OCI-LY1 (cell line): ENCODE measurements at regions not wholly inside any gene's neighbourhood (a gene's known extent, or its start where the extent isn't known, plus 50 kb on each side); places are given as distances from the start of the nearest gene placed in this dataset.

ENCODE experiments used
- H2AFZ ChIP-seq: fragments of 200-600 bp; sonication (generic), shearing (Covaris generic); 2 replicates; pipeline ENCODE4 v1.6.0; 2014; ENCODE audit warnings: antibody characterized with exemption, mild to moderate bottlenecking, low read length
- H3F3A ChIP-seq: fragments of 200-600 bp; sonication (generic), shearing (Covaris generic); 2 replicates; pipeline ENCODE4 v1.6.0; 2014; ENCODE audit warnings: mild to moderate bottlenecking, antibody characterized with exemption, low read length, moderate library complexity; ENCODE audit not compliant: insufficient read depth
- H3K27ac ChIP-seq: fragments of 200-600 bp; sonication (generic); 2 replicates; pipeline ENCODE4 v1.5.1; 2014; ENCODE audit warnings: low read length, mixed run types, mild to moderate bottlenecking, low read depth; ENCODE audit not compliant: poor library complexity, severe bottlenecking
- H3K27me3 ChIP-seq: fragments of 200-600 bp; sonication (generic); 2 replicates; pipeline ENCODE4 v1.6.0; 2014; ENCODE audit warnings: antibody characterized with exemption, mild to moderate bottlenecking, low read length, moderate library complexity; ENCODE audit not compliant: insufficient read depth
- H3K36me3 ChIP-seq: fragments of 200-600 bp; sonication (generic); 2 replicates; pipeline ENCODE4 v1.6.1; 2014; ENCODE audit warnings: mild to moderate bottlenecking, antibody characterized with exemption, low read length, moderate library complexity, mixed read lengths; ENCODE audit not compliant: insufficient read depth
- H3K4me1 ChIP-seq: fragments of 200-600 bp; sonication (generic); 2 replicates; pipeline ENCODE4 v1.5.1; 2014; ENCODE audit warnings: mild to moderate bottlenecking, low read length, moderate library complexity; ENCODE audit not compliant: insufficient read depth, severe bottlenecking
- H3K4me2 ChIP-seq: fragments of 200-600 bp; sonication (generic), shearing (Covaris generic); 2 replicates; pipeline ENCODE4 v1.6.1; 2014; ENCODE audit warnings: low read length
- H3K4me3 ChIP-seq: fragments of 200-600 bp; sonication (generic); 2 replicates; pipeline ENCODE4 v1.5.1; 2014; ENCODE audit warnings: low read length, low read depth, mild to moderate bottlenecking, mixed read lengths; ENCODE audit not compliant: poor library complexity, severe bottlenecking
- H3K79me2 ChIP-seq: fragments of 200-600 bp; shearing (Covaris generic); 2 replicates; pipeline ENCODE4 v1.6.1; 2016; ENCODE audit warnings: mixed run types, low read length, mixed read lengths; ENCODE audit not compliant: insufficient read depth
- H3K9ac ChIP-seq: fragments of 200-600 bp; sonication (generic), shearing (Covaris generic); 2 replicates; pipeline ENCODE4 v1.6.1; 2014; ENCODE audit warnings: mild to moderate bottlenecking, low read length, mixed read lengths
- H3K9me2 ChIP-seq: fragments of 200-600 bp; sonication (generic), shearing (Covaris generic); 2 replicates; pipeline ENCODE4 v1.6.1; 2014; ENCODE audit warnings: low read depth, mild to moderate bottlenecking, low read length, mixed read lengths
- H3K9me3 ChIP-seq: fragments of 200-600 bp; shearing (Covaris generic); 2 replicates; pipeline ENCODE4 v1.6.1; 2014; ENCODE audit warnings: low read length, mixed read lengths
- H4K20me1 ChIP-seq: fragments of 200-600 bp; sonication (generic), shearing (Covaris generic); 2 replicates; pipeline ENCODE4 v1.6.0; 2016; ENCODE audit warnings: mild to moderate bottlenecking, low read length; ENCODE audit not compliant: insufficient read depth
- EZH2 ChIP-seq: fragments of 200-600 bp; sonication (generic), shearing (Covaris generic); IDR thresholded peaks from 2 replicates; pipeline ENCODE4 v1.8.0; 2017; ENCODE audit warnings: borderline replicate concordance, mixed run types, mild to moderate bottlenecking, antibody characterized with exemption, low read length, moderate library complexity, mixed read lengths
- TF ChIP-seq, protein P1 (sequence below): fragments of 200-600 bp; sonication (generic), shearing (Covaris generic); IDR thresholded peaks from 2 replicates; pipeline ENCODE4 v1.5.1; 2017; ENCODE audit warnings: mild to moderate bottlenecking, antibody characterized with exemption, low read length, moderate library complexity, mixed read lengths

GRCh38 chr2:41079011-41079410, 627.1 kb upstream of the SLC8A1 start:
- no peaks in the 10 kb centered on the region for H3K27me3 ChIP-seq
- H3K27ac ChIP-seq: no peak overlapping the region
- no peak overlapping the region for H2AFZ ChIP-seq
- TF ChIP-seq EZH2: no peak
- TF ChIP-seq, protein P1, sequence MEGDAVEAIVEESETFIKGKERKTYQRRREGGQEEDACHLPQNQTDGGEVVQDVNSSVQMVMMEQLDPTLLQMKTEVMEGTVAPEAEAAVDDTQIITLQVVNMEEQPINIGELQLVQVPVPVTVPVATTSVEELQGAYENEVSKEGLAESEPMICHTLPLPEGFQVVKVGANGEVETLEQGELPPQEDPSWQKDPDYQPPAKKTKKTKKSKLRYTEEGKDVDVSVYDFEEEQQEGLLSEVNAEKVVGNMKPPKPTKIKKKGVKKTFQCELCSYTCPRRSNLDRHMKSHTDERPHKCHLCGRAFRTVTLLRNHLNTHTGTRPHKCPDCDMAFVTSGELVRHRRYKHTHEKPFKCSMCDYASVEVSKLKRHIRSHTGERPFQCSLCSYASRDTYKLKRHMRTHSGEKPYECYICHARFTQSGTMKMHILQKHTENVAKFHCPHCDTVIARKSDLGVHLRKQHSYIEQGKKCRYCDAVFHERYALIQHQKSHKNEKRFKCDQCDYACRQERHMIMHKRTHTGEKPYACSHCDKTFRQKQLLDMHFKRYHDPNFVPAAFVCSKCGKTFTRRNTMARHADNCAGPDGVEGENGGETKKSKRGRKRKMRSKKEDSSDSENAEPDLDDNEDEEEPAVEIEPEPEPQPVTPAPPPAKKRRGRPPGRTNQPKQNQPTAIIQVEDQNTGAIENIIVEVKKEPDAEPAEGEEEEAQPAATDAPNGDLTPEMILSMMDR: no peak
- H3K36me3 ChIP-seq: no peaks in the 10 kb centered on the region
- H3K9me3 ChIP-seq: no peaks in the 10 kb centered on the region
- H3K9ac ChIP-seq: no peak overlapping the region
- no peak overlapping the region for H3K4me3 ChIP-seq
- no peak overlapping the region for H3K4me2 ChIP-seq
- no peaks in the 10 kb centered on the region for H3K9me2 ChIP-seq
- H4K20me1 ChIP-seq: no peaks in the 10 kb centered on the region
- H3K79me2 ChIP-seq: no peaks in the 10 kb centered on the region
- H3K4me1 ChIP-seq: no peaks in the 10 kb centered on the region
- H3F3A ChIP-seq: no peaks in the 10 kb centered on the region

- no peaks in the 10 kb centered on the region for H3K79me2 ChIP-seq
Observed at GRCh38 chr2:41084321-41084720, 632.4 kb upstream of the SLC8A1 start.

DNA sequence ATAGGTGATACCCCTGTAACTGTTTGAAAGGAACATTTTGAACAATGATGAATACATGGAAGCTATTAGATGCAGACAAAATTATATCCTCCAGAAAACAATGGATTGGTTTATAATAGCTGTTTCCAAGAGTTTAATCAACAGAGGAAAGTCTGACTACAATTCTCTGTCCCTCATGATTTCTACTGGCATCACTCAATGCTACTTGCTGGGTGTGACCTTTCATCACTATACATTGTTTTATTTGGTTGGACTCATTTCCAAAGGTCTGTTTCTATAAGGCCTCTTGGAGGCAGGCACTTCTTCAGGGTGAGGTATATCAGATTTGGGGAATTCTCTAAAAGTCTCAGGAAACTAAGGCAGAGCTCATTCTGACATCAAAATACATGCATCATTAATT, 636.1 kb upstream of the SLC8A1 start:
- Histone ChIP-seq H3K4me2 (no peak overlapping the region), H4K20me1 (no peaks in the 10 kb centered on the region), H3K9me2 (no peaks in the 10 kb centered on the region), H3K27me3 (no peaks in the 10 kb centered on the region), H3K9me3 (no peaks in the 10 kb centered on the region), H3K4me3 (no peak overlapping the region), H3K27ac (no peak overlapping the region), H3K9ac (no peak overlapping the region), H3K36me3 (no peaks in the 10 kb centered on the region), H3K79me2 (no peaks in the 10 kb centered on the region), H2AFZ (no peak overlapping the region), H3K4me1 (no peaks in the 10 kb centered on the region), H3F3A (no peaks in the 10 kb centered on the region)
- TF ChIP-seq, protein P1: no peak
- TF ChIP-seq EZH2: no peak

More at GRCh38 chr2:41084321-41084720, 632.4 kb upstream of the SLC8A1 start:
- Histone ChIP-seq H4K20me1 (no peaks in the 10 kb centered on the region), H3K4me1 (no peaks in the 10 kb centered on the region), H3K27ac (no peak overlapping the region), H3K9me3 (no peaks in the 10 kb centered on the region), H3K9me2 (no peaks in the 10 kb centered on the region), H3F3A (no peaks in the 10 kb centered on the region), H3K4me3 (no peak overlapping the region), H3K36me3 (no peaks in the 10 kb centered on the region), H3K9ac (no peak overlapping the region), H3K4me2 (no peak overlapping the region), H3K27me3 (no peaks in the 10 kb centered on the region), H2AFZ (no peak overlapping the region)
- TF ChIP-seq, protein P1: no peak
- no peak for TF ChIP-seq EZH2
